Adrenal gland (tissue), 9 donors: ENCODE measurements at regions not wholly inside any gene's neighbourhood (a gene's known extent, or its start where the extent isn't known, plus 50 kb on each side); places are given as distances from the start of the nearest gene placed in this dataset.

Experiments
- DNase-seq, 7 donors: peaks; one replicate each; pipeline ENCODE4 v3.0.0-alpha.2; 2019 to 2020
- H3K27ac ChIP-seq, 5 donors: fragments of 200-600 bp; sonication (generic) in 4 of 5; 1 replicate in 3 of 5; 2 replicates in 2 of 5; pipeline versions ENCODE4 v1.5.1 to v1.8.0; 2016 to 2020; ENCODE audit warnings: mild to moderate bottlenecking in 1 of 5
- H3K27me3 ChIP-seq: fragments of 200-600 bp; 2 replicates; pipeline ENCODE4 v1.8.0; 2021
- H3K36me3 ChIP-seq, 2 donors: fragments of 200-600 bp; replicated peaks in 1 of 2; 1 replicate in 1 of 2; 2 replicates in 1 of 2; pipeline versions ENCODE4 v1.5.1 to v1.8.0; 2018 to 2022
- H3K4me1 ChIP-seq, 2 donors: fragments of 200-600 bp; replicated peaks in 1 of 2; 1 replicate in 1 of 2; 2 replicates in 1 of 2; pipeline versions ENCODE4 v1.5.1 to v1.8.0; 2018 to 2021
- H3K4me3 ChIP-seq, 4 donors: fragments of 200-600 bp; sonication (generic) in 3 of 4; one replicate each; pipeline ENCODE4 v1.5.1; 2016 to 2018
- H3K9me3 ChIP-seq, 3 donors: fragments of 200-600 bp; sonication (generic) in 1 of 3; replicated peaks in 1 of 3; 1 replicate in 2 of 3; 2 replicates in 1 of 3; pipeline versions ENCODE4 v1.5.1 to v1.8.0; 2016 to 2021
- POLR2A ChIP-seq, 2 donors: fragments of 450-650 bp; IDR thresholded peaks; one replicate each; pipeline ENCODE4 v1.6.1; 2017; ENCODE audit warnings: antibody characterized with exemption in 2 of 2, mild to moderate bottlenecking in 2 of 2, moderate library complexity in 1 of 2
- WGBS, 4 donors: extraction: QIAGEN DNeasy Blood & Tissue Kit in 2 of 4; methylation state at CpG; one replicate each; pipeline versions ENCODE4 v1.1.5 to v1.1.7; 2013 to 2017; 5-methylcytosine and 5-hydroxymethylcytosine counted together
- intact Hi-C, 2 donors: fragments of 100-400 bp; cut with DNase I; formaldehyde crosslinking; loops; one replicate each; pipeline versions ENCODE4 v1.14.1 to v1.15.0; 2022 to 2023
- TF ChIP-seq, protein P1 (sequence below), 6 experiments: fragments of 450-650 bp in 4 of 6; fragments of 200-600 bp in 2 of 6; sonication (generic) in 1 of 6; IDR thresholded peaks; 1 replicate in 5 of 6; 2 replicates in 1 of 6; pipeline versions ENCODE4 v1.5.1 to v1.8.0; 2016 to 2021; ENCODE audit warnings: antibody characterized with exemption in 6 of 6, mild to moderate bottlenecking in 2 of 6, moderate library complexity in 1 of 6
- donor health status: healthy with polysubstance abuse.
- donor health status: Bipolar disorder and iron deficiency.
- donor health status: DM: yes; HTN: yes; CAD: no.
- donor health status: DM: no; HTN: no; CAD: no.
- donor health status: DM: no; HTN: no; CAD: no.

DNA sequence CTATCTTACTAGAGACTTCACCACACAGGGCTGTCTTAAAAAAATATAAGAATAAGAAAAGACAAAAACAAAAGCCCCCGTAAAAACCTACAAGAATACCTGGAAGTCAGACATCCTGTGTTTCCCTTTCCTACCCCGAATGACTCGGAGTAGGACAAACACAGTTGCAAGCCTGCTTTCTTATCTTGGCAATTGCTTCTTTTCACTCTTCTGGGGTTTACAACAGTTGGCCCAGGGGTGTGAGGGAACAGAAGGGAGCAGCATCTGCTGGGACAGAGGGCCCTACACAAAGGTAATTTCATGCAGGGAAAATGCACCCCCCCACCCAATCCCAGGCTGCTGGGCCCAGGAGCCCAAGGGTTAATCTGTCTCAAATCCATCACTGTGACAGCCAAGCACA lies 220.6 kb downstream of the ARHGAP12 start:
- Histone ChIP-seq H3K4me1 (peaks cover 13 to 38% of the 10 kb centered on the region in 2 donors), H3K4me3 (no peak overlapping the region), H3K36me3 (no peaks in the 10 kb centered on the region), H3K9me3 (peaks cover 0 to 14% (median 0%) of the 10 kb centered on the region in 3 donors), H3K27me3 (no peaks in the 10 kb centered on the region), H3K27ac (peak overlapping the region; percentile 27 to 91 (median 50))
- intact Hi-C loops: loop anchor here in 1 of 2 donors (10.0 kb wide), 1 partner anchor 67 kb away; no protein-coding TSS in a partner anchor
- WGBS, 4 donors: 35 to 54% (median 47%) methylated on average over 3 of the region's 3 CpGs
- TF ChIP-seq POLR2A (IDR thresholded peaks at IDR 0.05): no peak
- TF ChIP-seq, protein P1, sequence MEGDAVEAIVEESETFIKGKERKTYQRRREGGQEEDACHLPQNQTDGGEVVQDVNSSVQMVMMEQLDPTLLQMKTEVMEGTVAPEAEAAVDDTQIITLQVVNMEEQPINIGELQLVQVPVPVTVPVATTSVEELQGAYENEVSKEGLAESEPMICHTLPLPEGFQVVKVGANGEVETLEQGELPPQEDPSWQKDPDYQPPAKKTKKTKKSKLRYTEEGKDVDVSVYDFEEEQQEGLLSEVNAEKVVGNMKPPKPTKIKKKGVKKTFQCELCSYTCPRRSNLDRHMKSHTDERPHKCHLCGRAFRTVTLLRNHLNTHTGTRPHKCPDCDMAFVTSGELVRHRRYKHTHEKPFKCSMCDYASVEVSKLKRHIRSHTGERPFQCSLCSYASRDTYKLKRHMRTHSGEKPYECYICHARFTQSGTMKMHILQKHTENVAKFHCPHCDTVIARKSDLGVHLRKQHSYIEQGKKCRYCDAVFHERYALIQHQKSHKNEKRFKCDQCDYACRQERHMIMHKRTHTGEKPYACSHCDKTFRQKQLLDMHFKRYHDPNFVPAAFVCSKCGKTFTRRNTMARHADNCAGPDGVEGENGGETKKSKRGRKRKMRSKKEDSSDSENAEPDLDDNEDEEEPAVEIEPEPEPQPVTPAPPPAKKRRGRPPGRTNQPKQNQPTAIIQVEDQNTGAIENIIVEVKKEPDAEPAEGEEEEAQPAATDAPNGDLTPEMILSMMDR (IDR thresholded peaks at IDR 0.05): no peak
- no peak for DNase-seq

DNA sequence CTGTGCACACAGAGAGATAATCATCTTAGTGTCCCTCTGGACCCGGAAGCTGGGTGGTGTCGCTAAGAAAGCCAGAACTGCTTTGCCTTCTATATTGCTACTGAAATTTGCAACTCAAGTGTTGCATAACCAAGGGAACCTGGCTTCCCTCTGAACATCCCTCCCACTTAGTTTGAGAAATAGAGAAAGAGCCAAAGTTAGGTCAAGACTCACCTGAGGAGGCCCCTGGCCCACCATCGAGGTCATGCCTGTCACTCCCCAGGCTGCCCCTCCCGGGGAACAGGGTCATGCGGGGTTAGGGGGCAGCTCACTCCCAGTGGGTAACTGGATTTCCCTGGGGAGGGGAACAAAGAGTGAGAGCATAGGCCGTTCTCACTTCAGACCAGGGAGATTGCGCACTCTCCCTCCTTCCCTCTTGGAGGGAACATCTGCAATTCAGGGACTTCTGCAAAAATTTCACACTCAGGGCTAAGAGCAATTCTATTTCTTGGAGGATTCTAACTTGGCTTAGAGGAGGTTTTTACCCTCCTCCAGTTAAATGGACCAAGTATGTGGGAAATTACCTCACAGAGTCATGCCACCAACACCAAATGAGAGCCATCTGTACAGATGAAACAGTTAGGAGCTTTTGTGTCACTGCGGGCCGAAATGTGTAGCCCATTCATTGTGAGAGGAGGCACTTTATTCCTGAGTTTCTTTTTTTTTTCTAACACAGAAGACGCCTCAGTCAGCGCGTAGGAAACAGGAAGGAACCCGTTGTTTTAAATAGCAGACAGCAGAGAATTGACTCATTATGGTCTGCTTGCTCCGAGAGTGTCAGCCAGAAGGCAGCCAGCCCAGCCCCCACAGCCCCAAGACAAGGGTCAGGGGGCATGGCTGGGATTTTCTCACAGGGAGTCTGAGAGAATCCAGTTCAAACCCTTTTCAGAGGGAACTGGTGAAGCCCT lies 221.3 kb downstream of the ARHGAP12 start:
- 34 to 38% (median 35%) methylated on average over 13 to 14 of the region's 14 CpGs for WGBS, 4 donors
- Histone ChIP-seq H3K4me3 (no peak overlapping the region), H3K4me1 (peaks cover 13 to 38% of the 10 kb centered on the region in 2 donors), H3K36me3 (no peaks in the 10 kb centered on the region), H3K27ac (peak overlapping the region; percentile 27 to 91 (median 50)), H3K9me3 (peaks cover 0 to 14% (median 0%) of the 10 kb centered on the region in 3 donors), H3K27me3 (no peaks in the 10 kb centered on the region)
- intact Hi-C loops: loop anchor here in 1 of 2 donors (10.0 kb wide), 1 partner anchor 67 kb away; no protein-coding TSS in a partner anchor
- peak; percentile 55 to 81 (median 64) for DNase-seq
- TF ChIP-seq, protein P1 (IDR thresholded peaks at IDR 0.05): no peak
- TF ChIP-seq POLR2A (IDR thresholded peaks at IDR 0.05): peak in 1 of 2 donors; percentile 2

DNA sequence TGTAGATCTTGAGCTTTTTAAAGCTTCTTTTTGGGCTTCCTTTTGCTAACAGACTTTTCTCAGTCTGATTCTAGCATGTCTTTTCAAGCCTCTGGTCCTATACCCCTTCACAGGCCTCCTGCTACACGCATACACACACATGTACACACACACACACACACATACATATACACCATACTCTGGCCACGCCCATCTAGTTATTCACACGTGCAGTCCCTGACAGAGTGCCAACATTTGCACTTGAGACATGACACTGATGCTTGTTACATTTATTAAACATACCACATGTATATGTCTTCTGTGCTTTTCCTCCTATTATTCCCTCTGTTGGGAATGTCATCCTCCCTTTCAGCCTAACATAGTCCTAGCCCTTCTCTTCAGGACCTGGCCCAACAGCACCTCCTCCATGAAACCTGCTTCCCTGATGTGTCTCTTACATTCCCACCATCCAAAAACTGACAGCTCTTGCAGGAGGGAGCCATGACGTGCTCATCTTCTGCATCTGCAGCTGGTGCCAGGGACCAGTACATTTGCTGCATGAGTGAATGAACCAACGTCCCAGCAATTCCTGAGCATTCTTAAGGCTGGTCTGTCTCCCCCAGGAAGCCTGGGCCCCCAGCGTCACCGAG lies 222.1 kb downstream of the ARHGAP12 start:
- peaks cover 13 to 44% of the 10 kb centered on the region in 2 donors for H3K4me1 ChIP-seq
- intact Hi-C loops: loop anchor here in 1 of 2 donors (10.0 kb wide), 1 partner anchor 68 kb away; no protein-coding TSS in a partner anchor

More for the DNA sequence above, 222.1 kb downstream of the ARHGAP12 start:
- TF ChIP-seq, protein P1 (IDR thresholded peaks at IDR 0.05): no peak
- no peak for TF ChIP-seq POLR2A (IDR thresholded peaks at IDR 0.05)
- no peak overlapping the region for H3K4me3 ChIP-seq
- DNase-seq: no peak
- H3K9me3 ChIP-seq: peaks cover 0 to 14% (median 0%) of the 10 kb centered on the region in 3 donors
- no peaks in the 10 kb centered on the region for H3K27me3 ChIP-seq
- H3K27ac ChIP-seq: peak overlapping the region; percentile 49 to 91 (median 50)
- whole genome bisulfite sequencing, 4 donors: 47 to 57% (median 53%) methylated on average over 7 of the region's 7 CpGs
- no peaks in the 10 kb centered on the region for H3K36me3 ChIP-seq
